Glomerular endothelial cell (primary cell): ENCODE measurements at regions not wholly inside any gene's neighbourhood (a gene's known extent, or its start where the extent isn't known, plus 50 kb on each side); places are given as distances from the start of the nearest gene placed in this dataset.
"Not testable (repeated sequence)": the region's sequence is repeated elsewhere in the genome, so short reads cannot be mapped to it uniquely, and the experiment has no call there.

Experiments
- DNase-seq: peaks from one replicate; pipeline ENCODE4 v3.0.0-alpha.2; 2011; ENCODE audit warnings: low read depth, low spot score; ENCODE audit errors: extremely low read depth

GRCh38 chr13:50403311-50403710, 388.1 kb downstream of the KCNRG start:
- no peak for DNase-seq

GRCh38 chr13:50404116-50404515, 388.9 kb downstream of the KCNRG start:
- no peak for DNase-seq

- no peak for DNase-seq
Measured at GRCh38 chr13:50404769-50405168, 389.5 kb downstream of the KCNRG start.

GRCh38 chr13:50406831-50407230, 391.6 kb downstream of the KCNRG start:
- no peak for DNase-seq

GRCh38 chr13:50408068-50408467, 392.8 kb downstream of the KCNRG start:
- DNase-seq = no peak

GRCh38 chr13:50409220-50409619, 394.0 kb downstream of the KCNRG start:
- DNase-seq = no peak

- DNase-seq = peak; percentile 51
Measured at GRCh38 chr13:50410921-50411746, 395.9 kb downstream of the KCNRG start.

- no peak for DNase-seq
Measured at GRCh38 chr13:50412046-50412617, 396.9 kb downstream of the KCNRG start.

- DNase-seq = no peak
Measured at GRCh38 chr13:50414640-50415039, 399.4 kb downstream of the KCNRG start.

GRCh38 chr13:50415428-50415827, 400.2 kb downstream of the KCNRG start:
- DNase-seq = no peak

- DNase-seq = no peak
Measured at GRCh38 chr13:50417597-50417996, 402.4 kb downstream of the KCNRG start.

GRCh38 chr13:50419331-50419865, 404.2 kb downstream of the KCNRG start:
- no peak for DNase-seq

GRCh38 chr13:50419896-50420295, 404.7 kb downstream of the KCNRG start:
- no peak for DNase-seq

- DNase-seq = no peak
Measured at GRCh38 chr13:50420718-50421472, 405.7 kb downstream of the KCNRG start.

GRCh38 chr13:50421473-50422130, 406.4 kb downstream of the KCNRG start:
- peak; percentile 52 for DNase-seq

- DNase-seq = no peak
Measured at GRCh38 chr13:50422181-50423148, 407.2 kb downstream of the KCNRG start.

- DNase-seq = no peak
Measured at GRCh38 chr13:50424993-50425392, 409.7 kb downstream of the KCNRG start.

GRCh38 chr13:50425772-50426171, 410.5 kb downstream of the KCNRG start:
- no peak for DNase-seq

- DNase-seq = no peak
Measured at GRCh38 chr13:50426927-50427326, 411.7 kb downstream of the KCNRG start.

- not testable (repeated sequence) for DNase-seq
Measured at GRCh38 chr13:50427511-50427910, 412.3 kb downstream of the KCNRG start.
